Parathyroid adenoma (tissue), 2 donors: ENCODE measurements at regions not wholly inside any gene's neighbourhood (a gene's known extent, or its start where the extent isn't known, plus 50 kb on each side); places are given as distances from the start of the nearest gene placed in this dataset.
"Not testable (repeated sequence)": the region's sequence is repeated elsewhere in the genome, so short reads cannot be mapped to it uniquely, and the experiment has no call there.

ENCODE experiments used
- H2AFZ ChIP-seq: fragments of 300-600 bp; sonication (generic); one replicate; pipeline ENCODE4 v1.7.0; 2017; ENCODE audit warnings: antibody characterized with exemption, mild to moderate bottlenecking
- H3K27ac ChIP-seq: fragments of 300-600 bp; sonication (generic); one replicate; pipeline ENCODE4 v1.7.0; 2017
- H3K27me3 ChIP-seq: fragments of 300-600 bp; sonication (generic); one replicate; pipeline ENCODE4 v1.7.0; 2017; ENCODE audit warnings: low read length; ENCODE audit not compliant: control insufficient read depth, insufficient read depth
- H3K36me3 ChIP-seq: fragments of 300-600 bp; sonication (generic); one replicate; pipeline ENCODE4 v1.7.0; 2017; ENCODE audit warnings: low read length; ENCODE audit not compliant: control insufficient read depth, insufficient read depth
- H3K4me1 ChIP-seq: fragments of 300-600 bp; sonication (generic); one replicate; pipeline ENCODE4 v1.7.0; 2017; ENCODE audit warnings: control low read depth
- H3K4me2 ChIP-seq: fragments of 300-600 bp; sonication (generic); one replicate; pipeline ENCODE4 v1.7.0; 2017; ENCODE audit warnings: low read length
- H3K4me3 ChIP-seq: fragments of 300-600 bp; sonication (generic); one replicate; pipeline ENCODE4 v1.7.0; 2017; ENCODE audit warnings: low read depth, low read length
- H3K79me2 ChIP-seq: fragments of 300-600 bp; sonication (generic); one replicate; pipeline ENCODE4 v1.7.0; 2017; ENCODE audit warnings: control low read depth
- H3K9ac ChIP-seq: fragments of 300-600 bp; sonication (generic); one replicate; pipeline ENCODE4 v1.7.0; 2017; ENCODE audit warnings: mild to moderate bottlenecking
- H3K9me3 ChIP-seq: fragments of 300-600 bp; sonication (generic); one replicate; pipeline ENCODE4 v1.7.0; 2017; ENCODE audit warnings: low read length; ENCODE audit not compliant: control insufficient read depth
- TF ChIP-seq, protein P1 (sequence below): fragments of 300-600 bp; sonication (generic); IDR thresholded peaks from one replicate; pipeline ENCODE4 v1.7.0; 2017; ENCODE audit warnings: antibody characterized with exemption, mild to moderate bottlenecking
- donor health status: primary hyperparathyroidism.

DNA sequence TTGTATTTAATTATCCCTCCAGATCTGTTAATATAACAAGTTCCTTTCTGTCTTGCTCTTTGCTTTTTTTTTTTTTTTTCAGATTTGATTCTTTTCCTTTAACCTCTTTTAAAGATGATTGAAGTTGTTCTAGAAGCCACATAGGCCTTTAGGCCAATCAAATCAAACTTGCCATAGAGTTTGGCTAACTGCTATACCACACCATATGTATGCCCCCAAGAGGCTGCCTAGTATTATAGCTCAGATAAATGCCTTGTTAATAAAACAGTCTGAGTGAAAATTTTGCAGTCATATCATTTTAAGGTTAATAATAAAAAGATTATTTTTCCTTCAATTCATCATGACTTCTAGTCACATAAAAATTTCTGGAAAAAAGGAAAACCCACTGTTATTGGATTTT is 696.0 kb upstream of the CHRM3 start:
- Histone ChIP-seq H3K27ac (no peak overlapping the region), H3K4me1 (no peaks in the 10 kb centered on the region), H2AFZ (no peak overlapping the region), H3K36me3 (no peaks in the 10 kb centered on the region), H3K9me3 (no peaks in the 10 kb centered on the region), H3K9ac (no peak overlapping the region), H3K79me2 (no peaks in the 10 kb centered on the region), H3K4me3 (no peak overlapping the region), H3K27me3 (no peaks in the 10 kb centered on the region), H3K4me2 (no peak overlapping the region)
- TF ChIP-seq, protein P1, sequence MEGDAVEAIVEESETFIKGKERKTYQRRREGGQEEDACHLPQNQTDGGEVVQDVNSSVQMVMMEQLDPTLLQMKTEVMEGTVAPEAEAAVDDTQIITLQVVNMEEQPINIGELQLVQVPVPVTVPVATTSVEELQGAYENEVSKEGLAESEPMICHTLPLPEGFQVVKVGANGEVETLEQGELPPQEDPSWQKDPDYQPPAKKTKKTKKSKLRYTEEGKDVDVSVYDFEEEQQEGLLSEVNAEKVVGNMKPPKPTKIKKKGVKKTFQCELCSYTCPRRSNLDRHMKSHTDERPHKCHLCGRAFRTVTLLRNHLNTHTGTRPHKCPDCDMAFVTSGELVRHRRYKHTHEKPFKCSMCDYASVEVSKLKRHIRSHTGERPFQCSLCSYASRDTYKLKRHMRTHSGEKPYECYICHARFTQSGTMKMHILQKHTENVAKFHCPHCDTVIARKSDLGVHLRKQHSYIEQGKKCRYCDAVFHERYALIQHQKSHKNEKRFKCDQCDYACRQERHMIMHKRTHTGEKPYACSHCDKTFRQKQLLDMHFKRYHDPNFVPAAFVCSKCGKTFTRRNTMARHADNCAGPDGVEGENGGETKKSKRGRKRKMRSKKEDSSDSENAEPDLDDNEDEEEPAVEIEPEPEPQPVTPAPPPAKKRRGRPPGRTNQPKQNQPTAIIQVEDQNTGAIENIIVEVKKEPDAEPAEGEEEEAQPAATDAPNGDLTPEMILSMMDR, result no peak

DNA sequence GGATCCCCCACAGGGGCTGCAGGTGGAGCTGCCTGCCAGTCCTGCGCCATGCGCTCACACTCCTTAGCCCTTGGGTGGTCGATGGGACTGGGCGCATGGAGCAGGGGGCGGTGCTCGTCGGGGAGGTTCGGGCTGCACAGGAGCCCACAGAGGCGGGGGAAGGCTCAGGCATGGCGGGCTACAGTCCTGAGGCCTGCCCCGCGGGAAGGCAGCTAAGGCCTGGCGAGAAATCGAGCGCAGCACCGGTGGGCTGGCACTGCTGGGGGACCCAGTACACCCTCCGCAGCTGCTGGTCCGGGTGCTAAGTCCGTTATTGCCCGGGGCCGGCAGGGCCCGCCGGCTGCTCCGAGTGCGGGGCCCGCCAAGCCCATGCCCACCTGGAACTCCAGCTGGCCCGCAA is 701.8 kb upstream of the CHRM3 start:
- H3K9ac ChIP-seq, H3K79me2 ChIP-seq, H3K4me3 ChIP-seq, H3K4me1 ChIP-seq, H3K9me3 ChIP-seq, H3K36me3 ChIP-seq, H3K27me3 ChIP-seq, H3K4me2 ChIP-seq, H3K27ac ChIP-seq, H2AFZ ChIP-seq: not testable (repeated sequence)

DNA sequence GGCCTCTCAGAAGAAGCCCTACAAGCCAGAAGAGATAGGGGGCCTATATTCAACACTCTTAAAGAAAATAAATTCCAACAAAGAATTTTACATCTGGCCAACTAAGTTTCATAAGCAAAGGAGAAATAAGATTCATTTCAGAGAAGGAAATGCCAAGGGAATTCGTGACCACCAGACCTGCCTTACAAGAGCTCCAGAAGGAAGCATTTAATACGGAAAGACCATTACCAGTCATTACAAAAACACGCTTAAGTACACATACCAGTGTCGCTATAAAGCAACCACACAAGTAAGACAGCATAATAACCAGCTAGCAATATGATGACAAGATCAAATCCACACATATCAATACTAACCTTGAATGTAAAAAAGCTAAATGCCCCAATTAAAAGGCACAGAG is 704.9 kb upstream of the CHRM3 start:
- Histone ChIP-seq H3K27ac (no peak overlapping the region), H3K4me1 (no peaks in the 10 kb centered on the region), H3K79me2 (no peaks in the 10 kb centered on the region), H3K4me3 (no peak overlapping the region), H3K9me3 (no peaks in the 10 kb centered on the region), H2AFZ (no peak overlapping the region), H3K9ac (no peak overlapping the region), H3K4me2 (no peak overlapping the region), H3K36me3 (no peaks in the 10 kb centered on the region), H3K27me3 (no peaks in the 10 kb centered on the region)
- TF ChIP-seq, protein P1, result no peak

DNA sequence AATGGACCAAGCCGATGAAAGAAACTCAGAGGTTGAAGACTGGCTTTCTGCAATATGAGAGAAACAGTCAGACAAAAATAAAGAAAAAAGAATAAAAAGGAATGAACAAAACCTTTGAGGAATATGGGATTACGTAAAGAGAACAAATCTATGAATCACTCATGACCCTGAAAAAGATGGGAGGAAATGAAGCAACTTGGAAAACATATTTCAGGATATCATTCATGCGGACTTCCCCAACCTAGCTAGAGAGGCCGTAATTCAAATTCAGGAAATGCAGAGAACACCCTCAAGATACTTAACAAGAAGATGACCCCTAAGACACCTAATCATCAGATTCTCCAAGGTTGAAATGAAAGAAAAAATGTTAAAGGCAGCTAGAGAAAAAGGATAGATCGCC is 705.3 kb upstream of the CHRM3 start:
- no peaks in the 10 kb centered on the region for H3K79me2 ChIP-seq
- no peak overlapping the region for H3K27ac ChIP-seq
- H3K36me3 ChIP-seq, result no peaks in the 10 kb centered on the region
- H3K9me3 ChIP-seq, result no peaks in the 10 kb centered on the region
- no peak overlapping the region for H3K4me3 ChIP-seq
- TF ChIP-seq, protein P1, result no peak
- no peak overlapping the region for H3K9ac ChIP-seq
- no peaks in the 10 kb centered on the region for H3K4me1 ChIP-seq
- no peak overlapping the region for H2AFZ ChIP-seq
- no peak overlapping the region for H3K4me2 ChIP-seq
- no peaks in the 10 kb centered on the region for H3K27me3 ChIP-seq

DNA sequence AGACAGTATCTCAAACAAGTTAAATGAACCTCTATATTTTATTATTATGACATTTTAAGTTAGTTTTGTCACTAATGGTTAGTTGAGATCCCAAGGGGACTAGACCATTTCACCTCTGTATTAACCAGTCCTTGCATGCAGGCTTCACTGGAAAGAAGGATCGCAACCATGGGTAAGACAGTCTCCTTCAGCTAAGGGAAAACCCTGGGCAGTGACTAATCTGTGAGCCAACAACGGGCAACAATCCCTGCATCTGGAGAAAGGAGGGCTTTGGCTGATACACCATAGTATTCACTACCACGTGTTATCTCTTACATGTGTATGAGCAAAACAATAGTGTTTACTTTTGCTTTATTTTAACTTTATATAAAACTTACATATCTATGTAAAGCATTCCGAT is 708.8 kb upstream of the CHRM3 start:
- Histone ChIP-seq H3K4me1 (no peaks in the 10 kb centered on the region), H3K27me3 (no peaks in the 10 kb centered on the region), H3K79me2 (no peaks in the 10 kb centered on the region), H2AFZ (no peak overlapping the region), H3K4me2 (no peak overlapping the region), H3K4me3 (no peak overlapping the region), H3K9ac (no peak overlapping the region), H3K27ac (no peak overlapping the region), H3K9me3 (no peaks in the 10 kb centered on the region), H3K36me3 (no peaks in the 10 kb centered on the region)
- TF ChIP-seq, protein P1, result no peak
